A549 (cell line): ENCODE measurements at regions not wholly inside any gene's neighbourhood (a gene's known extent, or its start where the extent isn't known, plus 50 kb on each side); places are given as distances from the start of the nearest gene placed in this dataset.

Experiments used
- ATAC-seq, 2 experiments: fragments of 200-7000 bp in 1 of 2; fragments of >200 bp in 1 of 2; cut with Nextera tagmentation in 1 of 2; cut with Tn5 transposase in 1 of 2; 3 replicates each; pipeline versions ENCODE4 v1.8.0 to v1.9.1; 2018 to 2020; ENCODE audit warnings: mild to moderate bottlenecking in 1 of 2, moderate library complexity in 1 of 2
- CTCF ChIA-PET: fragments of 300-600 bp; sonication (Branson Sonifier 250); formaldehyde crosslinking; extraction: SDS; loops from one replicate; lab custom pipeline; 2021; ENCODE audit warnings: antibody characterized with exemption, inconsistent platforms; lab: Yijun Ruan, JAX
- POLR2A ChIA-PET: fragments of 350-600 bp; formaldehyde crosslinking; extraction: SDS; loops from one replicate; lab custom pipeline; 2021; ENCODE audit warnings: antibody characterized with exemption, inconsistent platforms; lab: Yijun Ruan, JAX
- DNase-seq, 2 experiments: peaks; one replicate each; pipeline versions ENCODE4 v3.0.0 to v3.0.0-alpha.2; 2011 to 2016; ENCODE audit warnings: low read depth in 1 of 2, low spot score in 1 of 2
- FAIRE-seq: peaks from 2 replicates; lab custom pipeline; 2011; peaks lifted over from hg19 to GRCh38; lab: Jason Lieb, UNC
- H3K27ac ChIP-seq, 2 experiments: fragments of >200 bp; sonication (Bioruptor Twin); formaldehyde crosslinking; 3 replicates each; pipeline ENCODE4 v1.5.1; 2016 to 2017
- H3K4me1 ChIP-seq: fragments of >200 bp; sonication (Bioruptor Twin); formaldehyde crosslinking; 3 replicates; pipeline ENCODE4 v1.6.1; 2016
- H3K4me2 ChIP-seq: fragments of >200 bp; sonication (Bioruptor Twin); formaldehyde crosslinking; 3 replicates; pipeline ENCODE4 v1.6.1; 2016
- H3K4me3 ChIP-seq: fragments of >200 bp; sonication (Bioruptor Twin); formaldehyde crosslinking; 3 replicates; pipeline ENCODE4 v1.5.1; 2016
- H3K9me3 ChIP-seq: fragments of >200 bp; sonication (Bioruptor Twin); formaldehyde crosslinking; 3 replicates; pipeline ENCODE4 v1.6.1; 2016
- CHD4 ChIP-seq: fragments of 200-600 bp; sonication (generic); IDR thresholded peaks from 2 replicates; pipeline ENCODE4 v1.6.1; 2016; ENCODE audit warnings: antibody characterized with exemption, mild to moderate bottlenecking, borderline replicate concordance
- EP300 ChIP-seq, 2 experiments: fragments of >200 bp; sonication (Bioruptor Twin); formaldehyde crosslinking; IDR thresholded peaks; 2 replicates in 1 of 2; 3 replicates in 1 of 2; pipeline ENCODE4 v1.6.1; 2016 to 2017
- ESRRA ChIP-seq: fragments of 150-350 bp; IDR thresholded peaks from 2 replicates; pipeline ENCODE4 v1.6.1; 2014; ENCODE audit warnings: mild to moderate bottlenecking, low read length, borderline replicate concordance
- FOXS1 ChIP-seq: fragments of 250-450 bp; sonication (Bioruptor Pico); IDR thresholded peaks from 2 replicates; pipeline ENCODE4 v1.5.0; 2020; ENCODE audit warnings: mild to moderate bottlenecking, moderate library complexity
- POLR2A ChIP-seq: IDR thresholded peaks from 2 replicates; pipeline ENCODE4 v1.6.1; 2012; ENCODE audit warnings: mild to moderate bottlenecking, low read length
- ZNF302 ChIP-seq: fragments of 250-450 bp; sonication (Bioruptor Pico); IDR thresholded peaks from 2 replicates; pipeline ENCODE4 v1.9.0; 2021; ENCODE audit warnings: inconsistent platforms, mild to moderate bottlenecking, moderate library complexity
- WGBS: methylation state at CpG from one replicate; pipeline ENCODE4 v1.1.6; 2017; ENCODE audit errors: missing lambda C conversion rate; 5-methylcytosine and 5-hydroxymethylcytosine counted together
- TF ChIP-seq, protein P1 (sequence below): fragments of 150-350 bp; IDR thresholded peaks from 2 replicates; pipeline ENCODE4 v1.6.1; 2014; ENCODE audit warnings: low read depth, mild to moderate bottlenecking, low read length
- TF ChIP-seq, protein P2 (sequence below): fragments of 250-450 bp; sonication (Bioruptor Pico); IDR thresholded peaks from 2 replicates; pipeline ENCODE4 v1.5.0; 2021; ENCODE audit warnings: mild to moderate bottlenecking, moderate library complexity, borderline replicate concordance
- TF ChIP-seq, protein P3 (sequence below): fragments of 200-600 bp; sonication (generic); IDR thresholded peaks from 2 replicates; pipeline ENCODE4 v1.6.1; 2016; ENCODE audit warnings: antibody characterized with exemption, mild to moderate bottlenecking, moderate library complexity
- TF ChIP-seq, protein P4 (sequence below): fragments of 250-450 bp; sonication (Bioruptor Pico); IDR thresholded peaks from 2 replicates; pipeline ENCODE4 v1.5.0; 2020; ENCODE audit warnings: low read depth, mild to moderate bottlenecking, moderate library complexity

DNA sequence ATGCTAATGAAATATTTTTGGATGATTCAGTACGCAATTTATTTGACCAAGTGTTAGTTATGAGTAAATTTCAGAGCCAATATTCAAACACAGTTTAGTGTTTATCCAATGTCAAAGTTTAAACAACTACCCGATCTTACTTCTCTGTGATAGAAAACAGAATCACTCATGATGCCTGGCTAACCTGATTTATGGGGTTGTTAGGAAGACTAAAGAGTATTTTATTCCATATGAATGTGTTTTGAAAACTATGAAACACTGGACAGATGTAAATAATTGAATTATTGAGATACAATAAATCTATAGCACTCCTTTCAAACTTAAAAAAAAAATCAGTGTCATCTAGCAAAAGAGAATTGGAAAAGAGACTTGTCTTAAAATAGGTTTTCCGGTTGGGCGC, 1181.8 kb downstream of the EFNB2 start:
- Histone ChIP-seq H3K4me1 (no peaks in the 10 kb centered on the region), H3K4me2 (no peak overlapping the region)
- TF ChIP-seq FOXS1 (CRISPR knock-in tag) (no peak), ZNF302 (CRISPR knock-in tag) (no peak)
- TF ChIP-seq, all 56 proteins: peak for 0
- no peak overlapping the region for H3K4me3 ChIP-seq
- ATAC-seq: no peak
- POLR2A ChIA-PET: no interaction called here
- no peak for DNase-seq
- no peak overlapping the region for H3K27ac ChIP-seq
- no peaks in the 10 kb centered on the region for H3K9me3 ChIP-seq
- whole genome bisulfite sequencing: 55% methylated on average over 4 of the region's 4 CpGs
- no peak for FAIRE-seq
- CTCF ChIA-PET: no interaction called here

DNA sequence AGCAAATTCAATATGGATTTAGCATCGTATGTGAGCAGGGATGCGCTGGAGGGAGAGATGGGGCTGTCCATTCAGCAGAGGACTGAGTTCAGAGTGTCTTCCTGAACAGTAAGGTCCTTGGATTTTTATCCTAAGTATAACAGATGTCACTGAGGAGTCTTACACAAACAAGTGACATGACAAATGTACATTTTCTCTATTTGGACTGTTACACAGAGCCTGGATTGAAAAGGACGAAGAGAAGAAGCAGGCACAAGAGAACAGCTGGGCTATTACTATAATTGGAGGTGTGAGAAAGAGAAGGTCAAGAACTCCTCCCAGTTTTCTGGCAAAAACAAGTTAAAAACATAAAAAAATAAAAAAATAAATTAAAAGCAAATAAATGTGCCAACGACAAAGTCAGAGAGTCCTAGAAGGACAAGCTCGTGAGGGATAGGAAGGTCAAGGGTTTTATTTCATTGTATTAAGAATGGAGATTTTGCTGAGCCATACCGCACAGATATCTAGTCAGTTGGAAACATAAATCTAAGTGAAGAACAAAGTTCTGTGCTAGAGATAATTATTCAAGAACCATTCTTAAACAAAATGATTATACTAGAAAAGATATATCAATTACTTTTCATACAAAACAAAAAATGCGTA, 1186.3 kb downstream of the EFNB2 start:
- 30% methylated on average over 7 of the region's 7 CpGs for WGBS
- H3K4me3 ChIP-seq: no peak overlapping the region
- H3K9me3 ChIP-seq: no peaks in the 10 kb centered on the region
- H3K4me1 ChIP-seq: no peaks in the 10 kb centered on the region
- POLR2A ChIA-PET: no interaction called here
- CTCF ChIA-PET: no interaction called here
- no peak for DNase-seq
- ATAC-seq: no peak
- H3K27ac ChIP-seq: no peak overlapping the region
- no peak overlapping the region for H3K4me2 ChIP-seq
- TF ChIP-seq POLR2A: no peak
- no peak for TF ChIP-seq ESRRA
- TF ChIP-seq ZNF302 (CRISPR knock-in tag): no peak
- TF ChIP-seq, protein P1, sequence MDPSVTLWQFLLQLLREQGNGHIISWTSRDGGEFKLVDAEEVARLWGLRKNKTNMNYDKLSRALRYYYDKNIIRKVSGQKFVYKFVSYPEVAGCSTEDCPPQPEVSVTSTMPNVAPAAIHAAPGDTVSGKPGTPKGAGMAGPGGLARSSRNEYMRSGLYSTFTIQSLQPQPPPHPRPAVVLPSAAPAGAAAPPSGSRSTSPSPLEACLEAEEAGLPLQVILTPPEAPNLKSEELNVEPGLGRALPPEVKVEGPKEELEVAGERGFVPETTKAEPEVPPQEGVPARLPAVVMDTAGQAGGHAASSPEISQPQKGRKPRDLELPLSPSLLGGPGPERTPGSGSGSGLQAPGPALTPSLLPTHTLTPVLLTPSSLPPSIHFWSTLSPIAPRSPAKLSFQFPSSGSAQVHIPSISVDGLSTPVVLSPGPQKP: no peak
- TF ChIP-seq, protein P2, sequence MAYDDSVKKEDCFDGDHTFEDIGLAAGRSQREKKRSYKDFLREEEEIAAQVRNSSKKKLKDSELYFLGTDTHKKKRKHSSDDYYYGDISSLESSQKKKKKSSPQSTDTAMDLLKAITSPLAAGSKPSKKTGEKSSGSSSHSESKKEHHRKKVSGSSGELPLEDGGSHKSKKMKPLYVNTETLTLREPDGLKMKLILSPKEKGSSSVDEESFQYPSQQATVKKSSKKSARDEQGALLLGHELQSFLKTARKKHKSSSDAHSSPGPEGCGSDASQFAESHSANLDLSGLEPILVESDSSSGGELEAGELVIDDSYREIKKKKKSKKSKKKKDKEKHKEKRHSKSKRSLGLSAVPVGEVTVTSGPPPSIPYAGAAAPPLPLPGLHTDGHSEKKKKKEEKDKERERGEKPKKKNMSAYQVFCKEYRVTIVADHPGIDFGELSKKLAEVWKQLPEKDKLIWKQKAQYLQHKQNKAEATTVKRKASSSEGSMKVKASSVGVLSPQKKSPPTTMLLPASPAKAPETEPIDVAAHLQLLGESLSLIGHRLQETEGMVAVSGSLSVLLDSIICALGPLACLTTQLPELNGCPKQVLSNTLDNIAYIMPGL (CRISPR knock-in tag): no peak
- FAIRE-seq: no peak

DNA sequence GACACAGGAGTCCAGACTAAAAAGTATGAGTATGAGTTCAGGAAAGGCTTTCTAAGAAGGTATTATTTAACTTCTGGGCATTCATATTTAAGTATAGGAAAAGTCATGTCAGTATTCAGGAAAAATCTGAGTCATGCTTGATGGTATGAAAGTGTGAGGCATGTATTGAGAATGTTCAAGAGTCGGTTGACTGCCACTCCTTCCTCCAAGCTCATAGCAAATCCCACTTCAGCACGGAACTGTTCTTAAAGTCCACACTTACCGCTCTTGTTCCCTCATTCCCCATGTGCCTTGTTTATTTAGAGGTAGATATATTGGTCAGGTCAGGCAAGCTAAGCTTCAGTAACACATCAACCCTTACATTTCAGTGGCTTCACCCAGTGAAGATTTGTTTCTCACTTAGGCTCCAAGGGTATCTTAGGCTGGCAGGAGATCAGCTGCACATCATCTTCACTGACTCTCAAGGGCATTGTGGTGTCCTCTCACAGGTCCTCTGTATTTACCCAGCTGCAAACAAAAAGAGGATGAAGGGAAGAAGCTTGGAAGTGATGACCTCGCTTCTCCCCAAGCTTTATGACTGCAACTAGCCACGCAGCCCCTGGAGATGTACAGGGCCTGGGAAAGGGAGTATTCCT, 1189.2 kb downstream of the EFNB2 start:
- no peak for FAIRE-seq
- Histone ChIP-seq H3K4me3 (no peak overlapping the region), H3K27ac (no peak overlapping the region), H3K9me3 (no peaks in the 10 kb centered on the region), H3K4me1 (no peaks in the 10 kb centered on the region), H3K4me2 (0 out of 3 replicates have a peak overlapping the region, but pooled peaks have one; percentile 17)
- TF ChIP-seq, protein P3, sequence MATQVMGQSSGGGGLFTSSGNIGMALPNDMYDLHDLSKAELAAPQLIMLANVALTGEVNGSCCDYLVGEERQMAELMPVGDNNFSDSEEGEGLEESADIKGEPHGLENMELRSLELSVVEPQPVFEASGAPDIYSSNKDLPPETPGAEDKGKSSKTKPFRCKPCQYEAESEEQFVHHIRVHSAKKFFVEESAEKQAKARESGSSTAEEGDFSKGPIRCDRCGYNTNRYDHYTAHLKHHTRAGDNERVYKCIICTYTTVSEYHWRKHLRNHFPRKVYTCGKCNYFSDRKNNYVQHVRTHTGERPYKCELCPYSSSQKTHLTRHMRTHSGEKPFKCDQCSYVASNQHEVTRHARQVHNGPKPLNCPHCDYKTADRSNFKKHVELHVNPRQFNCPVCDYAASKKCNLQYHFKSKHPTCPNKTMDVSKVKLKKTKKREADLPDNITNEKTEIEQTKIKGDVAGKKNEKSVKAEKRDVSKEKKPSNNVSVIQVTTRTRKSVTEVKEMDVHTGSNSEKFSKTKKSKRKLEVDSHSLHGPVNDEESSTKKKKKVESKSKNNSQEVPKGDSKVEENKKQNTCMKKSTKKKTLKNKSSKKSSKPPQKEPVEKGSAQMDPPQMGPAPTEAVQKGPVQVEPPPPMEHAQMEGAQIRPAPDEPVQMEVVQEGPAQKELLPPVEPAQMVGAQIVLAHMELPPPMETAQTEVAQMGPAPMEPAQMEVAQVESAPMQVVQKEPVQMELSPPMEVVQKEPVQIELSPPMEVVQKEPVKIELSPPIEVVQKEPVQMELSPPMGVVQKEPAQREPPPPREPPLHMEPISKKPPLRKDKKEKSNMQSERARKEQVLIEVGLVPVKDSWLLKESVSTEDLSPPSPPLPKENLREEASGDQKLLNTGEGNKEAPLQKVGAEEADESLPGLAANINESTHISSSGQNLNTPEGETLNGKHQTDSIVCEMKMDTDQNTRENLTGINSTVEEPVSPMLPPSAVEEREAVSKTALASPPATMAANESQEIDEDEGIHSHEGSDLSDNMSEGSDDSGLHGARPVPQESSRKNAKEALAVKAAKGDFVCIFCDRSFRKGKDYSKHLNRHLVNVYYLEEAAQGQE: no peak
- TF ChIP-seq CHD4 (no peak), EP300 (IDR thresholded peaks at IDR 0.05) (no peak)
- TF ChIP-seq, protein P4, sequence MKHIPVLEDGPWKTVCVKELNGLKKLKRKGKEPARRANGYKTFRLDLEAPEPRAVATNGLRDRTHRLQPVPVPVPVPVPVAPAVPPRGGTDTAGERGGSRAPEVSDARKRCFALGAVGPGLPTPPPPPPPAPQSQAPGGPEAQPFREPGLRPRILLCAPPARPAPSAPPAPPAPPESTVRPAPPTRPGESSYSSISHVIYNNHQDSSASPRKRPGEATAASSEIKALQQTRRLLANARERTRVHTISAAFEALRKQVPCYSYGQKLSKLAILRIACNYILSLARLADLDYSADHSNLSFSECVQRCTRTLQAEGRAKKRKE (CRISPR knock-in tag): no peak
- CTCF ChIA-PET: interaction anchor here (1.3 kb wide), 1 partner anchor 70 kb away, joined by 3 read pairs; no protein-coding TSS in a partner anchor
- peak; percentile 30 to 56; a peak in 2 of 6 replicates for ATAC-seq
- peak; percentile 3 to 33 for DNase-seq
- POLR2A ChIA-PET: no interaction called here
- 16% methylated on average over 5 of the region's 5 CpGs for WGBS
